Mesodermal cell (in vitro differentiated cells): ENCODE measurements at regions not wholly inside any gene's neighbourhood (a gene's known extent, or its start where the extent isn't known, plus 50 kb on each side); places are given as distances from the start of the nearest gene placed in this dataset.

ENCODE experiments used
- H3K27ac ChIP-seq: 2 replicates; pipeline ENCODE4 v1.7.0; 2013; ENCODE audit warnings: mild to moderate bottlenecking, low read depth, low read length, moderate library complexity; ENCODE audit not compliant: severe bottlenecking
- H3K36me3 ChIP-seq: 2 replicates; pipeline ENCODE4 v1.7.1; 2013; ENCODE audit warnings: mild to moderate bottlenecking, low read length, moderate library complexity; ENCODE audit not compliant: control insufficient read depth, insufficient read depth
- H3K4me1 ChIP-seq: one replicate; pipeline ENCODE4 v1.7.1; 2013; ENCODE audit warnings: mild to moderate bottlenecking, low read length; ENCODE audit not compliant: insufficient read depth, control insufficient read depth, poor library complexity, severe bottlenecking
- H3K4me3 ChIP-seq: 2 replicates; pipeline ENCODE4 v1.7.0; 2013; ENCODE audit warnings: low read length, control low read depth, mild to moderate bottlenecking; ENCODE audit not compliant: insufficient read depth, poor library complexity, severe bottlenecking; ENCODE audit errors: extremely low read depth
- H3K9me3 ChIP-seq: 2 replicates; pipeline ENCODE4 v1.7.1; 2013; ENCODE audit warnings: mild to moderate bottlenecking, low read length, moderate library complexity; ENCODE audit not compliant: control insufficient read depth
- WGBS, 2 experiments: methylation state at CpG; one replicate each; pipeline ENCODE4 v1.1.5; 2013; ENCODE audit warnings: missing lambda C conversion rate in 2 of 2; ENCODE audit not compliant: insufficient coverage in 2 of 2; 5-methylcytosine and 5-hydroxymethylcytosine counted together

DNA sequence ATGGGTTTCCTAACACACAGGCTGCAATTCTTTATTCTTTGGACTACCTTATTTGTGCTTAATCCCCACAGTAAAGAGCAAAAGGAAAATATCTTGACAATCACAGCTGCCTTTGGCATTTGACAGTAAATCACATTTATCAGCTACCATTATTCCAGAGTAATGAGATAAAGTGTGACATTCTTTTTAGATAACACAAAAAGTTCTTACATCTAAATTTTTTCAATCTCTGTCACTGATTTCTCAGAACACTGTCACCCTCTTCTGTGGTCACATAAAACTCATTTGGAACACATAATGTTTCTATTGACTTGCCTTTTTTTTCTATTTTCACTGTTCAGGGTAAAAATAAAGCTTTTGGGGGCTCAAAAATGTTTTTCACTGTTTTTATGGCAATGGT is 484.6 kb downstream of the LTN1 start:
- no peak overlapping the region for H3K4me3 ChIP-seq
- no peaks in the 10 kb centered on the region for H3K4me1 ChIP-seq
- peaks cover 6% of the 10 kb centered on the region for H3K9me3 ChIP-seq
- H3K27ac ChIP-seq, result no peak overlapping the region
- H3K36me3 ChIP-seq, result no peaks in the 10 kb centered on the region

DNA sequence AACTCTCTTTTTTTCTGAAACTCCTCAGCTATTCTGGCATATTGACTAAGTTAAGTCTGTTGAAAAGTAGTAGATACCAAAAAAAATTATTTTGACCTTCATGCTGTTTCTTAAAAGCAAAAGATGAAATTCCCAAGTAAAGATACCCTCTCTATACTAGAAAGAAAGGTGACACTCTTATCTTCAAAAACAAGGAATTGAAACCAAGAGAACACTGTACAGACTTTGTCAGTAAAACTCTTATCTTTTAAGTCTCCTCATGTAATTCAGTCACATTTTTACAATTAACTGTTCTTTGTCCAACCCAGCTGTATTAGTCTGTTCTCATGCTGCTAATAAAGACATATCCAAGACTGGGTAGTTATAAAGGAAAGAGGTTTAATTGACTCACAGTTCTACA is 496.2 kb downstream of the LTN1 start:
- no peak overlapping the region for H3K4me3 ChIP-seq
- no peaks in the 10 kb centered on the region for H3K36me3 ChIP-seq
- H3K9me3 ChIP-seq, result no peaks in the 10 kb centered on the region
- H3K27ac ChIP-seq, result no peak overlapping the region
- no peaks in the 10 kb centered on the region for H3K4me1 ChIP-seq

DNA sequence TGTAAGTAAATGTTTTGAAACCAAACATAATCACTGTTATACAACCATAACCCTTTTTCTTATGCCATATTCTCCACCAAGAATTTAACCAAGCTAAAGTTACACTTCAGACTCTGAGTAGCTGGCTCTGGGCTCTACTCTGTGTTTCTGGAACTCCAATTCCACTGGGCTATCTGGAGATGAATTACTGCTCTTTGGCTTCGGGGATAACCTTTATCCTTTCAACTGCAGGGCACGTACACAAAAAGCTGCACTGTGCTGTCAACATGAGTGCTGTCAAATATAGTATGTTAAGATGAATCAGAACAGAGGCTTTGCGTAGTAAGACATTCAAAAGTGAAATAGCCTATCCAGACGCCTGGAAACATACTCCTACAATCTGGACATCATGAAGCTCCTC is 500.6 kb downstream of the LTN1 start:
- Histone ChIP-seq H3K9me3 (no peaks in the 10 kb centered on the region), H3K27ac (no peak overlapping the region), H3K4me3 (no peak overlapping the region), H3K36me3 (no peaks in the 10 kb centered on the region), H3K4me1 (no peaks in the 10 kb centered on the region)
- WGBS, 2 experiments, result 88 to 90% methylated on average over 2 to 4 of the region's 4 CpGs

DNA sequence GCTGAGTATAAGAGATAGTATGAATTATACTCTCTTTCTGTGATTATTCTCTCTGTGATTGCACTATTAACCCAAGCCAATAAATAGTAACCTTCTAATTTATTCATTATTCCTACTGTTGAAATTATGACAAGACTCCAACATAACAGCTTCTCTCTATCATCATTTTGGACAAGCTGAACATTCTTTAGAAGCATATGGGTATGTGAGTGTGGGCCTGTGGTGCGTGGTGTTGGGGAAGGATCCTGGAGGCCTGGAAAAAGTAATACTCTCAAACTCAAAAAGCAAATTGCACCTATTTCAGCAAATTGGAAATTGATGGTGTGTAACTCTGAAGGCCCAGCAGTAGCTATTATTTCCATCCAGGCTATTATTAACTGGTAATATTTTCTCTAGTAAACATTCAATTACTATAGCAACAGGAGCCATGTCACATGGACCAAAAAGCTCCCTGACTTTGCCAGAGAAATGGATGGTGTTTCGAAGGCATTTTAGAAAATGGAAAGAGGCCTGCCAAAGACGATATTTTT is 502.8 kb downstream of the LTN1 start:
- no CpG with 5 or more reads among the region's 3 CpGs for WGBS, 2 experiments

DNA sequence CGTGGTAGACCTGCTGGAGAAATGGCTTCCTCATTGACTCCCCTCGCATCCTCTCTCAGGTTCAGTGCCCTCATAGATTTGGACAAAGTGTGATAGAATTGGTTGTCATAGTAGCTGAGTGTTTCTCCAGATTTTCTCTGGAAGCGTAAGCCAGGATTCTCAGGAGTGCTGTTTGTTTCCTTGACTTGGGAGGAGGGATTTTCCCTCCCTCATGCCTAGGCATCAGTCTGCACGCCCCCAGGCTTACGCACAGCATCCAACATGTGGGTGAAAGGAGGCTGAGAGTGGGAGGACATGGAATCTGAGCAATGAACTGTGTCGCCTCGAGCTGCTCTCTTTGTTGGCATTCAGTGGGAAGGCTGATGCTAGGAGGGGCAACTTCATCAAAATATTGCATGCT is 503.5 kb downstream of the LTN1 start:
- Histone ChIP-seq H3K27ac (no peak overlapping the region), H3K4me1 (no peaks in the 10 kb centered on the region)
- 93% methylated on average over 3 of the region's 7 CpGs; no CpG with 5 or more reads in 1 of the 2 experiments for WGBS, 2 experiments

More for the DNA sequence above, 502.8 kb downstream of the LTN1 start:
- H3K27ac ChIP-seq, result no peak overlapping the region
- no peaks in the 10 kb centered on the region for H3K4me1 ChIP-seq
- no peaks in the 10 kb centered on the region for H3K9me3 ChIP-seq
- no peaks in the 10 kb centered on the region for H3K36me3 ChIP-seq
- no peak overlapping the region for H3K4me3 ChIP-seq

DNA sequence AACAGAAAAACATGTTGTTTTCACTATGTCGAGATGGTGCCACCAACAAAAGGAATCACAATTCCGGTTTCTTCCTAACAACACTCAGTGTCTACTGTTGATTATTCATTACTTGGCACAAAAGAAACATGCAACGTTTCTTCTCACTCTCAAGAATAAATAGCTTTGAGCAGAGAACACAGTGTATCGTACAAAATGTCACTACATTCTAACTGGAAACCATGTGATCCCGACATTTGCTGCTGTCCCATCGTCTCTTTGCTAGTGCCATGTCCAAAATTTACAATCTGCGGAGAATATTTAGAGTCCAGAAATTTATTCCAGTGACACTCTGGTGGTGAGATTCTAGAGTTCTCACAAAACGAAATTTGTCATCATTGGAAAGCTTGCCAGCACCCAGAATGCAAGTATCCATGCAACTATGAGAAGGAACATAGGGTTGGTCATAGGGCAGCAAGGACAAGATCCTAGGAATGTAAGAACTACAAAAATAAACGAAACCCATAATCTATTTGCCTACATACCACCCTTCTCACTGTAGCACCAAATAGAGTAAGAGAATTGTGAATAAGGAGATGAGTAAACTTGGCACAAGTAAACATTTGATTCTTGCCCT is 505.1 kb downstream of the LTN1 start:
- Histone ChIP-seq H3K4me1 (no peaks in the 10 kb centered on the region), H3K4me3 (no peak overlapping the region), H3K36me3 (no peaks in the 10 kb centered on the region), H3K27ac (no peak overlapping the region), H3K9me3 (no peaks in the 10 kb centered on the region)
- 78 to 83% methylated on average over 7 to 8 of the region's 9 CpGs for WGBS, 2 experiments

More for the DNA sequence above, 503.5 kb downstream of the LTN1 start:
- no peaks in the 10 kb centered on the region for H3K36me3 ChIP-seq
- no peaks in the 10 kb centered on the region for H3K9me3 ChIP-seq
- no peak overlapping the region for H3K4me3 ChIP-seq

DNA sequence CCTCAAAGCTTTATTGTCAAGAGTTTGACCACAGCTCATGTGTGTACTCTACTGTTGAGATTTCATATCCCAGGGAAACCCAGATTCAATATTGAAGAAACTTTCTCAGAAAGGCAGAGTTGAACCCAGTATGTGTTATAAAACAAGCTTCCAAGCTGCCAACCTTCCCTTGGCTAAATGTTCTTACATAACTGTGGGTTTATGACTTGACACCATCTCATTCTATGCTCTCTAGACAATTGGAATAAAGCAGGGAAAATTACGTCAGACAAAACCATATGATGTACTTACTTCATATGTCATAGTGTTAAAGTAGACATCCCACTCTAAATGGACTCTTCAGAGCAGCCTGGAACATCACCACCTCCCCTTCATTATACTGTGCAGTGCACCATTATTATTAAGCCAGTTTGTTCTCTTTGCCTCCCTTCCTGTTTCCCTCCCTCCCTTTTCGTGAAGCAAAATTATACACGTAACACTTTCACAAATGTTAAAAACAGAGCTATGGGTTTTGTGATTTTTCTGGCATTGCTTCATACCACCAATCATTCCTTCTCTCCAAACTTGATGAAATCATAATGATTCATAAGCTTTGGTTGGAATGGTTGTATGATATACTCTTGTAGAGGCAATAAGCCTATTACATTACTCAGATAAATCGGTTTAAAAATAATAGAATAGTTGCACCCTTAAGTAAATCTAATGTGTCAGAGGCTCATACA is 507.2 kb downstream of the LTN1 start:
- Histone ChIP-seq H3K36me3 (no peaks in the 10 kb centered on the region), H3K4me3 (no peak overlapping the region), H3K4me1 (no peaks in the 10 kb centered on the region), H3K27ac (no peak overlapping the region), H3K9me3 (no peaks in the 10 kb centered on the region)
- WGBS, 2 experiments, result no CpG with 5 or more reads among the region's 4 CpGs

DNA sequence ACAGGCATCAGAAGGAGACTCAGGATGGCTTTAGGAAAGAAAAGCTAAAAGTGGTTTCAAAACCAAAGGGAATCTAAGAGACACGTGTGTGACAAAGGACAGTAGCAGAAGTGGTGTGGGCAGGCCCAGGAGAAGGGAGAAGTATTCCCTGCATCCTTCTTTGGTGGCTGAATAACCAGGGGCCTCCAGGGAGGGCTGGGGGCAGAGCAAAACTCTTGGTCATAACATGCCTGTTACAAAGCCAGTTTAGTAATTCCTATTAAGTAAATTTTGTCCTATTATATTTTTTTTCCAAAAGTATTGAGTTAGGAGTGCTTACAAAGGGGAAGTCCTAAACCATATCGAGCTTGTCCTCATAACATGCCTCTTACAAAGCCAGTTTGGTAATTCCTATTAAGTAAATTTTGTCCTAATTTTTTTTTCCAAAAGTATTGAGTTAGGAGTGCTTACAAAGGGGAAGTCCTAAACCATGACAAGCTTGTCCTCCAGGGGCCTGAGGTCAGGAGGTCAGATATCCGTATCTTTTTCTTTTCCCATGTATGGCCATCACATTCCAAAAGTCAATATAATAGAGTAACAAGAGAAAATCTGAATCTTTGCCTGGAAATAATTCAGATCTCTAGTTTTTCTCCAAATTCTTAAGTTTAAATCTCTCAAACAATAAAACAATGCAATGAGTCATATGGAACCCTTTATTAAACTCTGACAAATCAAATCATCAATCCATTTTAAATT is 509.2 kb downstream of the LTN1 start:
- Histone ChIP-seq H3K27ac (no peak overlapping the region), H3K36me3 (no peaks in the 10 kb centered on the region), H3K4me1 (no peaks in the 10 kb centered on the region), H3K4me3 (no peak overlapping the region), H3K9me3 (no peaks in the 10 kb centered on the region)
- 67 to 88% methylated on average over 1 of the region's 3 CpGs for WGBS, 2 experiments

DNA sequence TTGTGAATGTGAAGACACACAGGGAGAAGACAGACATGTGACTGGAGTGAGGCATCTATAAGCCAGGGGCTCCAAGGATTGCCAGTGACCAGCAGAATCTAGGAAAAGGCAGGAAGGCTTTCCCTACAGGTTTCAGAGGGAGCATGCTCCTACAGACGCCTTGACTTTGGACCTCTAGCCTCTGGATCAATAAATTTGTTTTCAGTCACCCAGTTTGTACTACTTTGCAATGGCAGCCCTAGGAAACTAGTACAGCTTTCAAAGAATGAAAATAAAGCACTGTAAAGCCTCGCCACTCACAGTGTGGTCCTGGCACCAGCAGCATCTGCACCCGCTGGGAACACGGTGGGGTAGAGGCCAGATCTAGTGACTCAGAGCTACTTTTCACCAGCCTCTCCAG is 510.0 kb downstream of the LTN1 start:
- WGBS, 2 experiments, result 75 to 82% methylated on average over 3 to 4 of the region's 4 CpGs
- Histone ChIP-seq H3K27ac (no peak overlapping the region), H3K36me3 (no peaks in the 10 kb centered on the region)

DNA sequence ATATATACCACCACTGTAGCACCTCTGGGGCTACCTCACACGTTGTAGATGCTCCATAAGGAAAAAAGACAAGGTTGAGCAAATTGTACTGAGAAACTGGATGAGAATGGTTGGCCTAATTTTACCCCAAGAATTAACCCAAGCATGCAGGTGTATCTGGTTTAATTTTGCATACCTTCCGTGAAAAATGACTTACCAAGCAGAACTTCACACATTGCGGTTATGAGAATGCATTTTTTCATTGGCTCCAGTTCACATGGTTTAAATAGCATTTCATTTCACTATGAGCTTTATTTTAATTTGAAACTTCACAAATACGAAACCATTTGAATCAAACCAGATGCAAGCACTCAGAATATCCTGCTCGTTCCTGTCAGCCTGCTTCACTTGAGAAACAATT is 512.2 kb downstream of the LTN1 start:
- H3K4me3 ChIP-seq, result no peak overlapping the region
- 75 to 83% methylated on average over 4 to 5 of the region's 5 CpGs for WGBS, 2 experiments
- no peaks in the 10 kb centered on the region for H3K9me3 ChIP-seq
- H3K4me1 ChIP-seq, result no peaks in the 10 kb centered on the region
- H3K27ac ChIP-seq, result no peak overlapping the region
- H3K36me3 ChIP-seq, result no peaks in the 10 kb centered on the region

More for the DNA sequence above, 510.0 kb downstream of the LTN1 start:
- H3K4me1 ChIP-seq, result no peaks in the 10 kb centered on the region
- H3K4me3 ChIP-seq, result no peak overlapping the region
- H3K9me3 ChIP-seq, result no peaks in the 10 kb centered on the region
